A673 (cell line): ENCODE measurements at regions not wholly inside any gene's neighbourhood (a gene's known extent, or its start where the extent isn't known, plus 50 kb on each side); places are given as distances from the start of the nearest gene placed in this dataset.
A peak's percentile ranks its signal among the peaks of the same experiment; 100 is the strongest.

Source experiments
- BruUV-seq: library from RNA; stranded (reverse); fragments of 400-500 nt; replicated peaks from 2 replicates; lab custom pipeline; 2021; lab: Mats Ljungman, UMichigan
- CTCF ChIA-PET: fragments of 300-600 bp; sonication (Branson Sonifier 250); formaldehyde crosslinking; loops from one replicate; lab custom pipeline; 2022; ENCODE audit warnings: antibody characterized with exemption; lab: Charles Lee
- POLR2A ChIA-PET: fragments of 300-600 bp; sonication (Branson Sonifier 250); formaldehyde crosslinking; loops from one replicate; lab custom pipeline; 2022; ENCODE audit warnings: antibody characterized with exemption; ENCODE audit not compliant: low non-redundant PET; lab: Charles Lee
- DNase-seq: peaks from one replicate; pipeline ENCODE4 v3.0.0-alpha.2; 2015; ENCODE audit warnings: low spot score
- H3K27ac ChIP-seq: fragments of 200-600 bp; sonication (generic); 2 replicates; pipeline ENCODE4 v1.5.1; 2016; ENCODE audit warnings: mixed run types, low read depth, mild to moderate bottlenecking, mixed read lengths, antibody characterized with exemption, low read length; ENCODE audit not compliant: poor library complexity, severe bottlenecking
- H3K27me3 ChIP-seq: fragments of 200-600 bp; sonication (generic); replicated peaks from 2 replicates; pipeline ENCODE4 v1.6.1; 2017; ENCODE audit warnings: mixed run types, low read depth, mild to moderate bottlenecking, mixed read lengths, antibody characterized with exemption, low read length; ENCODE audit not compliant: insufficient read depth, poor library complexity
- H3K36me3 ChIP-seq: fragments of 200-600 bp; sonication (generic); 2 replicates; pipeline ENCODE4 v1.6.1; 2016; ENCODE audit warnings: mixed run types, mild to moderate bottlenecking, mixed read lengths, antibody characterized with exemption, low read length; ENCODE audit not compliant: insufficient read depth, poor library complexity, severe bottlenecking
- H3K4me1 ChIP-seq: fragments of 200-600 bp; sonication (generic); 2 replicates; pipeline ENCODE4 v1.6.1; 2017; ENCODE audit warnings: mixed run types, mild to moderate bottlenecking, mixed read lengths, antibody characterized with exemption, low read length; ENCODE audit not compliant: insufficient read depth, poor library complexity, severe bottlenecking
- H3K4me3 ChIP-seq: fragments of 200-600 bp; sonication (generic); 2 replicates; pipeline ENCODE4 v1.5.1; 2016; ENCODE audit warnings: low read depth, mixed run types, mild to moderate bottlenecking, mixed read lengths, low read length; ENCODE audit not compliant: poor library complexity, severe bottlenecking
- H3K9me3 ChIP-seq: fragments of 200-600 bp; sonication (generic); 2 replicates; pipeline ENCODE4 v1.6.1; 2016; ENCODE audit warnings: mixed run types, low read depth, mild to moderate bottlenecking, mixed read lengths, antibody characterized with exemption, low read length; ENCODE audit not compliant: poor library complexity, severe bottlenecking
- EZH2 ChIP-seq: fragments of 200-600 bp; sonication (generic); IDR thresholded peaks from 2 replicates; pipeline ENCODE4 v1.6.1; 2017; ENCODE audit warnings: borderline replicate concordance, low read depth, mild to moderate bottlenecking, mixed read lengths, antibody characterized with exemption, low read length; ENCODE audit not compliant: poor library complexity, severe bottlenecking
- intact Hi-C: fragments of 100-400 bp; cut with micrococcal nuclease; formaldehyde crosslinking; loops from one replicate; pipeline ENCODE4 v1.10.0; 2022; ENCODE audit not compliant: unreplicated experiment
- TF ChIP-seq, protein P1 (sequence below): fragments of 300-800, 200-600 bp; sonication (generic); conservative IDR thresholded peaks from 2 replicates; pipeline ENCODE4 v1.5.1; 2017; ENCODE audit warnings: low read depth, mild to moderate bottlenecking, antibody characterized with exemption, low read length, moderate library complexity, mixed read lengths

DNA sequence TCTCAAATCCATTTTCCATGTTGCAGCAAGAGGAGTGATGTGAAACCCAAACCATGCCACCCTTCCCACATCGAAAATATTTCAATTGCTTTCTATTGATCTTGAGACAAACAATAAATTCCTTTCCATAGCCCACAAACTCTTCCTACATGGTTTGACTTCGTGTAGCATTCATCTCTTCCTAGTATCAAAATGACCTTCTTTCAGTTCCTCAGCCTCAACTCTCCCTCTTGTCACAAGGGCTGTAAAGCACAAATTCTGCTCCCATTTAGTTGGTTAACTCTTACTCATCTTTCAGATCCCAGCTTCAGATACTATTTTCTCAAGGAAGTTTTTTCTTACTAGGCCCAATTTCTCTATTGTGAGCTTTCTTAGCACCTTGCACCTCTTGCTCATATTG is 99.0 kb downstream of the ZNF281 start:
- ChIA-PET CTCF (no interaction called here), POLR2A (no interaction called here)
- intact Hi-C loops = no loop called here
- TF ChIP-seq, protein P1, sequence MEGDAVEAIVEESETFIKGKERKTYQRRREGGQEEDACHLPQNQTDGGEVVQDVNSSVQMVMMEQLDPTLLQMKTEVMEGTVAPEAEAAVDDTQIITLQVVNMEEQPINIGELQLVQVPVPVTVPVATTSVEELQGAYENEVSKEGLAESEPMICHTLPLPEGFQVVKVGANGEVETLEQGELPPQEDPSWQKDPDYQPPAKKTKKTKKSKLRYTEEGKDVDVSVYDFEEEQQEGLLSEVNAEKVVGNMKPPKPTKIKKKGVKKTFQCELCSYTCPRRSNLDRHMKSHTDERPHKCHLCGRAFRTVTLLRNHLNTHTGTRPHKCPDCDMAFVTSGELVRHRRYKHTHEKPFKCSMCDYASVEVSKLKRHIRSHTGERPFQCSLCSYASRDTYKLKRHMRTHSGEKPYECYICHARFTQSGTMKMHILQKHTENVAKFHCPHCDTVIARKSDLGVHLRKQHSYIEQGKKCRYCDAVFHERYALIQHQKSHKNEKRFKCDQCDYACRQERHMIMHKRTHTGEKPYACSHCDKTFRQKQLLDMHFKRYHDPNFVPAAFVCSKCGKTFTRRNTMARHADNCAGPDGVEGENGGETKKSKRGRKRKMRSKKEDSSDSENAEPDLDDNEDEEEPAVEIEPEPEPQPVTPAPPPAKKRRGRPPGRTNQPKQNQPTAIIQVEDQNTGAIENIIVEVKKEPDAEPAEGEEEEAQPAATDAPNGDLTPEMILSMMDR = no peak
- no peak for TF ChIP-seq EZH2
- Histone ChIP-seq H3K9me3 (no peaks in the 10 kb centered on the region), H3K27me3 (no peaks in the 10 kb centered on the region), H3K36me3 (no peaks in the 10 kb centered on the region), H3K4me1 (no peaks in the 10 kb centered on the region), H3K27ac (no peak overlapping the region), H3K4me3 (no peak overlapping the region)
- no peak for DNase-seq
- no TSS peak for BruUV-seq

DNA sequence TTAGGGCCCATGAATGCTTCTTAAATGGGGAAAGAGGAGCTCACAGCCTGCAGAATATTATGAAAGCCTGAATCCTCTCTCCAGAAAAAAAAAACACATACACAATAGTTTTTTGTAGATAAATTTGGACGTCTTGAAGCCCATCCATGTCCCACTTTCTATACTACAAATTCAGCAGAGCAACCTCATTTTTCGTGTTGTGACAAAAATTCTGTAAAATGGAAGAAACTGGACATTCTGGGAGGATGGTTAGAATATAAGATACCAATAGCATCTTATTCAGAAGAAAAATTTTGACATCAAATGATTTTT is 102.1 kb downstream of the ZNF281 start:
- Histone ChIP-seq H3K9me3 (no peaks in the 10 kb centered on the region), H3K4me3 (no peak overlapping the region), H3K4me1 (no peaks in the 10 kb centered on the region), H3K27me3 (no peaks in the 10 kb centered on the region), H3K36me3 (no peaks in the 10 kb centered on the region), H3K27ac (no peak overlapping the region)
- POLR2A ChIA-PET = no interaction called here
- CTCF ChIA-PET = no interaction called here
- BruUV-seq = no TSS peak
- intact Hi-C loops = loop anchor here (2.0 to 10.0 kb wide), 3 partner anchors 169 to 623 kb away; no protein-coding TSS in a partner anchor
- no peak for DNase-seq
- TF ChIP-seq, protein P1 = no peak
- no peak for TF ChIP-seq EZH2

DNA sequence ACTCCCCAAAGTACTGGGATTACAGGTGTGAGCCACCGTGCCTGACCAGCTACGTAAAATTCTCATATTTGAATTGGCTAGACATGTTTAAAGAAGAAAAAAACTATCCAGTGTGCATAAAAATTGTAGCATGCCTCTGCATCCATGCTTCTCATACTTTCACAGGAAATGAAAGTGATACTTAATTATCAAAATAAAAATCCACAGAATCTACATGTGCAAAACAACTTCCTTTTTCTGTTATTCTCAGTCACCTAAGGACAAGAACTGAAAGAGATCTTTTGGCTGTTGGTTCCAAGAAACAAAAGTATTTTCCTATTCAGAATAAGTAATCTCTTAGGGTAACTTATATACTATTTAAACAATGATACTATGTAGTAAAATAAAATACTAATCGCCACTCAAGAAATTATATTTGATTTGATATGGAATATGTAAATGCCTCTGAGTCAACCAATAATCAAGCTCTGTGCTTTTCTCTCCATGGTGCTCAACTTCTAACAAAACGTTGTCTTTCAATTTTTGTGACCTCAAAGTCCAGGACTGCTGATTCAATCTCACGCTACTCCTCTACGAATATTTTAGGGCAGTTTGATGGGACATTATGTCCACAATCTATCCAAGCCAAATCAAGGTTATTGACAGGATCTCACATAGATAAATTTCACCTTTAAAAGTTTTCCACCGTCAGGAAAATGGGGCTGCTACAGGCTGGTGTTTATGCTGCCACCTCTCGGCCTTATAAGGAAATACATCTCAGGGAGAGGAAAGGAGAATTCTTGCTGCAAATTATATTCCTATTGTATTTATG is 102.7 kb downstream of the ZNF281 start:
- POLR2A ChIA-PET = no interaction called here
- DNase-seq = peak; percentile 44
- intact Hi-C loops = loop anchor here (2.0 to 10.0 kb wide), 3 partner anchors 168 to 622 kb away; no protein-coding TSS in a partner anchor
- H3K27ac ChIP-seq = no peak overlapping the region
- TF ChIP-seq, protein P1 = peak; percentile 90
- TF ChIP-seq EZH2 = no peak
- no peaks in the 10 kb centered on the region for H3K27me3 ChIP-seq
- no peak overlapping the region for H3K4me3 ChIP-seq
- H3K9me3 ChIP-seq = no peaks in the 10 kb centered on the region
- no TSS peak for BruUV-seq
- CTCF ChIA-PET = interaction anchor here (0.6 kb wide), 1 partner anchor 353 kb away, joined by 3 read pairs; no protein-coding TSS in a partner anchor
- H3K4me1 ChIP-seq = no peaks in the 10 kb centered on the region
- no peaks in the 10 kb centered on the region for H3K36me3 ChIP-seq
